ENCODE measurements at regions not wholly inside any gene's neighbourhood (a gene's known extent, or its start where the extent isn't known, plus 50 kb on each side); places are given as distances from the start of the nearest gene placed in this dataset.

DNA sequence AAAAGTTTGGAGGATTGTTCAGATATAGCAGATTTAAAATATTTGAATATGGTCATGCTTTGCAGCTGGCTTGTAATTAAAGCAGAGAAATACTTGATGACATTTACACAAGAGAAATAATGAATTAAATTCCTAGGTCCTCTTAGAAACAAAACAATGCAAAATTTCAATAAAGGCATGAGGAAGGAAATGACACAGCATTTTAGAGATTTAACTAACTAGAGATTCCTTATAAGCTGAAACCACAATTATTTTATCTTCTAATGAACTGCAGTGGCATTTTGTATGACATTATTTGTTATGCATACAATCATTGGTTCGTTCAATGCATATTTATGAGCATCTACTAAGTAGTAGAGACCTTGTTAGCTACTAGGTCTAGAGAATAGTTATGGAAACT is 490.9 kb downstream of the ZWINT start:
- TF ChIP-seq POLR2A (IDR thresholded peaks at IDR 0.05; ENCODE audit: low read depth, low read length) (no peak), TAF1 (IDR thresholded peaks at IDR 0.05; ENCODE audit: low read depth, low read length) (no peak), POU2F2 (IDR thresholded peaks at IDR 0.05; ENCODE audit: low read depth, low read length) (no peak), POLR2AphosphoS5 (IDR thresholded peaks at IDR 0.05; ENCODE audit: low read depth, low read length) (no peak), PAX5 (IDR thresholded peaks at IDR 0.05; ENCODE audit: insufficient read depth, low read length, severe bottlenecking) (no peak), SPI1 (IDR thresholded peaks at IDR 0.05; ENCODE audit: low read depth, low read length) (no peak)
- FAIRE-seq (no peak), DNase-seq (ENCODE audit: insufficient read length, low spot score) (no peak)

DNA sequence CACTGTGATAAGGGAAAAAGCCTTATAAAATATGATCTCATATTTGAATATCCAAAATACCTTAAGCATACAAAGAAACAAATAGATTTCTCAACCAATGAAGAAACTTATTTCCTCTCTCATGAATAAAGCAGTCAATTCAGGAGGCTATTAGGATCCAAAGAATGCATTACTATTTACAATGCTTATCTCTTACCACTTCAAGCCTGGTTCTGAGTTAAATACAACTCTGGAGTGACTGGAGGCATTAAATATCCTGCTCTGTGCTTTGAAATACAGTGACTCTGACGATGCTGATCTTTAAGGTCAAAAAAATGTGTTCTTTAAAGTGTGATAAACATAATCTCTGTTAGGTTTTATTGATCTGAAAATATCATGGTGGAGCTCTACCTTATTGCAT is 493.2 kb downstream of the ZWINT start:
- TF ChIP-seq TAF1 (IDR thresholded peaks at IDR 0.05; ENCODE audit: low read depth, low read length) (no peak), POLR2AphosphoS5 (IDR thresholded peaks at IDR 0.05; ENCODE audit: low read depth, low read length) (no peak), PAX5 (IDR thresholded peaks at IDR 0.05; ENCODE audit: insufficient read depth, low read length, severe bottlenecking) (no peak), SPI1 (IDR thresholded peaks at IDR 0.05; ENCODE audit: low read depth, low read length) (no peak), POLR2A (IDR thresholded peaks at IDR 0.05; ENCODE audit: low read depth, low read length) (no peak), POU2F2 (IDR thresholded peaks at IDR 0.05; ENCODE audit: low read depth, low read length) (no peak)
- DNase-seq (ENCODE audit: insufficient read length, low spot score), result no peak

DNA sequence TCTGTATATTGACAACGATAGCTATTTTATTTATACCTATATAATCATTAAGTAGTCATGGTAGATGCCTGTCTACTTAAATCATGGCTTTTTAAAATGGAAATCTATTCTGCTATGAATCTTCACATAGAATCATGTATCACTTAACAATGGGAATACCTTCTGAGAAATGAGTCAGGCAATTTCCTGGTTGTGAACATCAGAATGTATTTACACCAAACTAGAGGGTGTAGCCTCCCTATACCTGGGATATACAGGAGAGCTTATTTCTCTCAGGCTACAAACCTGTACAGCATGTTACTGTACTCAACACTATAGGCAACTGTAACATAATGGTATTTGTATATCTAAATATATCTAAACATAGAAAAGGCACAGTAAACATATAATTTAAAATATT is 502.3 kb downstream of the ZWINT start:
- FAIRE-seq (no peak), DNase-seq (ENCODE audit: insufficient read length, low spot score) (no peak)
- TF ChIP-seq TAF1 (IDR thresholded peaks at IDR 0.05; ENCODE audit: low read depth, low read length) (no peak), POLR2A (IDR thresholded peaks at IDR 0.05; ENCODE audit: low read depth, low read length) (no peak), POLR2AphosphoS5 (IDR thresholded peaks at IDR 0.05; ENCODE audit: low read depth, low read length) (no peak)

More for the DNA sequence above, 493.2 kb downstream of the ZWINT start:
- no peak for FAIRE-seq

DNA sequence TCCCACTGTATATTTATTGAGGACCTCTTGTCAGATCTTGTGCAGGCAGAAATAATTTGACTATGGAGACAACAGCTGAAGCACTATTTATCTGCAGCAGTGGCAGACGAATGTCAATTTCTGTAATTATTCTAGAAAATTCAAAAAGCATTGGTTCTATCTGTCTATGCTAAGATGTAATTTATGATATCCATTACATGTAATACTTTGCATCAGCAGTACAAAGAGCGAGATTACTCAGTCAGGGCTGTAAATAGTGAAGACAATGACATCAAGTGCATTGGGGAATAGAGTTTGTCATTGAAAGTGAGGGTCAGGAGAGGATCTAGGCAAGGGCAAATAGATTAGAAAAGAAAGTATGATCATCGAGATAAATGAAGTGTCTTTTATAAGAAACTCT is 508.2 kb downstream of the ZWINT start:
- DNase-seq (ENCODE audit: insufficient read length, low spot score), result no peak
- no peak for FAIRE-seq
- no peak for TF ChIP-seq POLR2A (IDR thresholded peaks at IDR 0.05; ENCODE audit: low read depth, low read length)
- TF ChIP-seq TAF1 (IDR thresholded peaks at IDR 0.05; ENCODE audit: low read depth, low read length), result no peak
- TF ChIP-seq POLR2AphosphoS5 (IDR thresholded peaks at IDR 0.05; ENCODE audit: low read depth, low read length), result no peak
- no peak for TF ChIP-seq POU2F2 (IDR thresholded peaks at IDR 0.05; ENCODE audit: low read depth, low read length)
- TF ChIP-seq PAX5 (IDR thresholded peaks at IDR 0.05; ENCODE audit: insufficient read depth, low read length, severe bottlenecking), result no peak
- no peak for TF ChIP-seq SPI1 (IDR thresholded peaks at IDR 0.05; ENCODE audit: low read depth, low read length)

DNA sequence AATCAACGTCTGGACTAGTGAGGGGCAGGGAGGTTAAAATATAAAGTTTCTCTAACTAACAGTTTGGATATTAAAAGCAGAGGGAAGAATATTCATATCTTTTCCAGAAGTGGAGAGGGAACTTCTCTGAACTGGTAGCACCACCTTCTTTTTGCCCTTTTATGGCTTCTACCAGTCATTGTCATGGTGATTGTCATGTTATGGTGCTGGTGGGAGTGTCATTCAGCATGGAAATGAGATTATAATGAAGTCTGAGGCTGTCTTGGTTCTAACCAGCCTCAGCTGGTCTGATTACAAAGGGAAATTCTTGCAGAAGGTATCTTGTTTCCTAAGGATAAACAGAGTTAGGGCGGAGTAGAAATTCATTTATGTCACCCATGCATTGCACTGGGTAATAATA is 523.8 kb downstream of the ZWINT start:
- no peak for FAIRE-seq
- no peak for TF ChIP-seq POU2F2 (IDR thresholded peaks at IDR 0.05; ENCODE audit: low read depth, low read length)
- no peak for TF ChIP-seq POLR2AphosphoS5 (IDR thresholded peaks at IDR 0.05; ENCODE audit: low read depth, low read length)
- no peak for TF ChIP-seq TAF1 (IDR thresholded peaks at IDR 0.05; ENCODE audit: low read depth, low read length)
- no peak for TF ChIP-seq SPI1 (IDR thresholded peaks at IDR 0.05; ENCODE audit: low read depth, low read length)
- TF ChIP-seq PAX5 (IDR thresholded peaks at IDR 0.05; ENCODE audit: insufficient read depth, low read length, severe bottlenecking), result no peak
- no peak for TF ChIP-seq POLR2A (IDR thresholded peaks at IDR 0.05; ENCODE audit: low read depth, low read length)
- no peak for DNase-seq (ENCODE audit: insufficient read length, low spot score)

DNA sequence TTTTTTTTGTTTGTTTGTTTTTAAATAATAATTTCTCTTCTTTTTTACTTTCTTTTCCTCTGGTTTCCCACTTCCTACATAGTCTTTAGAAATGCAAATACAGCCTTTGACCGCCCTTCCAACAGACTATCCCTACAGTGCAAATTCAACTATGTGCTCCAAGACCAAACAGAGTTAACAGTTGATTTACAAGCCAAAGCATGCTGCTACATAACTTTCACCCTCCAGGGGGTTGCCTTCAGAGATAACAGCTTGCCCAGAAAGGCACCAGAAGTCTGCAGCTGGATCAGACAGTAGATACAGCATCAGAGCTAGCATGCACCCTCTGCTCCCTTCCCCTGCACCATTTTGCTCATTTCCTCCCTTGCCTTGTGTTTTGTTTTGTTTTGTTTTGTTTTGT is 539.0 kb downstream of the ZWINT start:
- no peak for DNase-seq (ENCODE audit: insufficient read length, low spot score)
- no peak for FAIRE-seq
- TF ChIP-seq TAF1 (IDR thresholded peaks at IDR 0.05; ENCODE audit: low read depth, low read length), result no peak
- no peak for TF ChIP-seq SPI1 (IDR thresholded peaks at IDR 0.05; ENCODE audit: low read depth, low read length)
- TF ChIP-seq POLR2AphosphoS5 (IDR thresholded peaks at IDR 0.05; ENCODE audit: low read depth, low read length), result no peak
- TF ChIP-seq POU2F2 (IDR thresholded peaks at IDR 0.05; ENCODE audit: low read depth, low read length), result no peak
- TF ChIP-seq POLR2A (IDR thresholded peaks at IDR 0.05; ENCODE audit: low read depth, low read length), result no peak

- TF ChIP-seq TAF1 (IDR thresholded peaks at IDR 0.05; ENCODE audit: low read depth, low read length) (no peak), POLR2A (IDR thresholded peaks at IDR 0.05; ENCODE audit: low read depth, low read length) (no peak), POU2F2 (IDR thresholded peaks at IDR 0.05; ENCODE audit: low read depth, low read length) (no peak), SPI1 (IDR thresholded peaks at IDR 0.05; ENCODE audit: low read depth, low read length) (no peak), POLR2AphosphoS5 (IDR thresholded peaks at IDR 0.05; ENCODE audit: low read depth, low read length) (no peak), PAX5 (IDR thresholded peaks at IDR 0.05; ENCODE audit: insufficient read depth, low read length, severe bottlenecking) (no peak)
- DNase-seq (ENCODE audit: insufficient read length, low spot score), result no peak
- FAIRE-seq, result no peak
Measured at GRCh38 chr10:55820478-55820877, 540.6 kb downstream of the ZWINT start.

GRCh38 chr10:55820071-55820470 is 541.0 kb downstream of the ZWINT start:
- TF ChIP-seq POU2F2 (IDR thresholded peaks at IDR 0.05; ENCODE audit: low read depth, low read length) (no peak), PAX5 (IDR thresholded peaks at IDR 0.05; ENCODE audit: insufficient read depth, low read length, severe bottlenecking) (no peak), POLR2AphosphoS5 (IDR thresholded peaks at IDR 0.05; ENCODE audit: low read depth, low read length) (no peak), POLR2A (IDR thresholded peaks at IDR 0.05; ENCODE audit: low read depth, low read length) (no peak)
- FAIRE-seq (no peak), DNase-seq (ENCODE audit: insufficient read length, low spot score) (no peak)

DNA sequence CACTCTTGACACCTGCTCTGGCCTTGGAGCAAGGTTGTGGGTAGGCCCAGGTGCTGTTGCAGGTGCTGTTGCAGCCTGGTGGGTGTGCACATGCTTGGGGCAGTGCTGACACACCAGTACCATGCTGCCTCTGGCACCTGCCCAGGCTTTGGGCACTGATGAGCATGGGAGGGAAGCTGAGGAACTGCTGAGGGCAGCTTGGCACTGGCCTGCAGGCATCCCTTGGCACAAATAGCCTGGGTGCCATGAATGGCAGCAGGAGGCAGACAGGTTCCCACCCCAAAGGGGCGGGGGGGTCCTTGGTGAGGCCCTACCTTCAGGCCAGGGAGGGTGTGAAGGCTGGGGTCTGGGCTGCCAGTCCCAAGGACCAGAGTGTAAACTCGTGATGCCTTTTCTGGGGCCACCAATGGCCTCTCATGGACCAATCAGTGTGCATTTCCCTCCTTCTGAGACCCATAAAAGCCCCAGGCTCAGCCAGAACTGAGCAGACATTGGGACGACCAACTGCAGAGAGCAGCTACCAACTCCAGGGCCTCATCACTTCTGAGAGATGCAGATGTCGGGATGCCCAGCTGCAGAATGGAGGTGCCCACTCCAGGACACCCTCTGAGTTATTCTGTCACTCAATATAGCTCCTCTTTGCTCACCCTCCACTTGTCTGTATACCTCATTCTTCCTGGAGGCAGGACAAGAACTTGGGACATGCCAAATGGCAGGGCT is 547.4 kb downstream of the ZWINT start:
- no peak for DNase-seq (ENCODE audit: insufficient read length, low spot score)
- no peak for TF ChIP-seq SPI1 (IDR thresholded peaks at IDR 0.05; ENCODE audit: low read depth, low read length)
- no peak for TF ChIP-seq TAF1 (IDR thresholded peaks at IDR 0.05; ENCODE audit: low read depth, low read length)
- TF ChIP-seq PAX5 (IDR thresholded peaks at IDR 0.05; ENCODE audit: insufficient read depth, low read length, severe bottlenecking), result no peak
- TF ChIP-seq POLR2A (IDR thresholded peaks at IDR 0.05; ENCODE audit: low read depth, low read length), result no peak
- no peak for TF ChIP-seq POU2F2 (IDR thresholded peaks at IDR 0.05; ENCODE audit: low read depth, low read length)
- TF ChIP-seq POLR2AphosphoS5 (IDR thresholded peaks at IDR 0.05; ENCODE audit: low read depth, low read length), result no peak
- no peak for FAIRE-seq

DNA sequence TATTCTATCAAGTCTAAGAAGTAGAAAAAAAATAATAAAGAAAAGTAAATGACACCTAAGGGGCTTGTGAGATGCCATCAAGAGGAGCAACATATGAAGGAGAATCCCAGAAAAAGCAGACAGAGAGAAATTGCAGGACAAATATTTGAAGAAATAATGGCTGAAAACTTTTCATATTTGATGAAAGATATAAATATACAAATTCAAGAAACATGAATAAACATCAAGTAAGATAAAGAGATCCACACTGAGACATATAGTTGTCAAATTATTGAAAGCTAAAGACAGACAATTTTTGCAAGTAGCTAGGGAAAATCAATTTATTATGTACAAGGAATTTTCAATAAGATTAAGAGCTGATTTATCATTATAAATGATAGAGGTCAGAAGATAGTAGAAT is 558.0 kb downstream of the ZWINT start:
- DNase-seq (ENCODE audit: insufficient read length, low spot score) (no peak), FAIRE-seq (no peak)
- TF ChIP-seq POLR2AphosphoS5 (IDR thresholded peaks at IDR 0.05; ENCODE audit: low read depth, low read length) (no peak), POLR2A (IDR thresholded peaks at IDR 0.05; ENCODE audit: low read depth, low read length) (no peak), PAX5 (IDR thresholded peaks at IDR 0.05; ENCODE audit: insufficient read depth, low read length, severe bottlenecking) (no peak), POU2F2 (IDR thresholded peaks at IDR 0.05; ENCODE audit: low read depth, low read length) (no peak), SPI1 (IDR thresholded peaks at IDR 0.05; ENCODE audit: low read depth, low read length) (no peak), TAF1 (IDR thresholded peaks at IDR 0.05; ENCODE audit: low read depth, low read length) (no peak)
